ENCODE measurements at regions not wholly inside any gene's neighbourhood (a gene's known extent, or its start where the extent isn't known, plus 50 kb on each side); places are given as distances from the start of the nearest gene placed in this dataset.

GRCh38 chr15:62988701-62989100 lies 53.8 kb upstream of the TPM1 start:
- DNase-seq (ENCODE audit: low read depth) = no peak

- DNase-seq (ENCODE audit: low read depth) = no peak
Observed at GRCh38 chr15:62989366-62990055, 53.0 kb upstream of the TPM1 start.

GRCh38 chr15:62991698-62992097 lies 50.8 kb upstream of the TPM1 start:
- DNase-seq (ENCODE audit: low read depth) = no peak

GRCh38 chr15:62992302-62992701 lies 50.2 kb upstream of the TPM1 start:
- DNase-seq (ENCODE audit: low read depth) = no peak

Data from activated T-cell treated with anti-CD3 and anti-CD28 coated beads for 1 hour (primary cell).